Activated CD4-positive, alpha-beta memory T cell treated with anti-CD3 and anti-CD28 coated beads, Interleukin-2, amount 10 ng/mL, durations not matched to agents 7 days and 5 days (primary cell): ENCODE measurements at regions not wholly inside any gene's neighbourhood (a gene's known extent, or its start where the extent isn't known, plus 50 kb on each side); places are given as distances from the start of the nearest gene placed in this dataset.

ENCODE experiments used
- CTCF ChIA-PET: fragments of 350-600 bp; sonication (Branson Sonifier 250); formaldehyde crosslinking; loops from one replicate; lab custom pipeline; 2021; ENCODE audit warnings: antibody characterized with exemption, inconsistent platforms; lab: Charles Lee
- POLR2A ChIA-PET: fragments of 350-600 bp; sonication (Branson Sonifier 250); formaldehyde crosslinking; loops from one replicate; lab custom pipeline; 2021; ENCODE audit warnings: antibody characterized with exemption; lab: Charles Lee
- DNase-seq: peaks from one replicate; pipeline ENCODE4 v3.0.0-alpha.2; 2020
- H3K27ac Mint-ChIP-seq: one replicate; pipeline ENCODE4 v1.8.0; 2021; ENCODE audit warnings: mild to moderate bottlenecking, mixed read lengths
- H3K27me3 Mint-ChIP-seq: one replicate; pipeline ENCODE4 v1.8.0; 2021; ENCODE audit warnings: mixed read lengths
- H3K36me3 Mint-ChIP-seq: one replicate; pipeline ENCODE4 v1.8.0; 2021; ENCODE audit warnings: low read depth, mixed read lengths
- H3K4me1 Mint-ChIP-seq: one replicate; pipeline ENCODE4 v1.8.0; 2021; ENCODE audit warnings: mixed read lengths
- H3K4me3 Mint-ChIP-seq: one replicate; pipeline ENCODE4 v1.8.0; 2021; ENCODE audit warnings: mild to moderate bottlenecking, mixed read lengths
- H3K9me3 Mint-ChIP-seq: one replicate; pipeline ENCODE4 v1.8.0; 2021; ENCODE audit warnings: mixed read lengths

DNA sequence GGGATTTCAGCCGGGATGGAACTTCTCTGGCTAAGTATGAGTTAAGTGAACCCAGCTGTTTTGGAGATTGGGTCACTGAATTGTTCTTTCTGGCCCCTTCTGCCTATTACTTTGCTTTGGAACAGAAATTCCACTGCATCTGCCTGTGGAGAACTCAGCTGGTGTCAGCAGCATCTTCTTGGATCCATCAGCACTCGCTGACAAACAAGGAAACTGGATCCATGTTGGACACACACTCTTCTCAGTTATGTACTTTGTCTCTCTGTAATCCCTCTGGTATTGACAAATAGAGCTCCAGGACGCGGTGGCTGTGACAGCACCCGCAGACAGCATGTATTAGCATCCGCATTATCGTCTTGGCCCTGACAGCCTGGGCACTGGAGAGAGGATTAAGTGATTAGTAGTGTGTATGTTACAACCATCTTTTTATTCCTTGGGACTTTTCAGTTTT lies 73.0 kb upstream of the BMPER start:
- no peaks in the 10 kb centered on the region for H3K4me1 Mint-ChIP-seq
- ChIA-PET POLR2A (no interaction called here), CTCF (no interaction called here)
- H3K36me3 Mint-ChIP-seq, result no peaks in the 10 kb centered on the region
- H3K27me3 Mint-ChIP-seq, result no peaks in the 10 kb centered on the region
- H3K9me3 Mint-ChIP-seq, result peaks cover 2% of the 10 kb centered on the region
- H3K27ac Mint-ChIP-seq, result no peak overlapping the region
- H3K4me3 Mint-ChIP-seq, result no peak overlapping the region
- DNase-seq, result no peak

GRCh38 chr7:33836797-33837355 lies 68.5 kb upstream of the BMPER start:
- Mint-ChIP-seq H3K4me1 (no peaks in the 10 kb centered on the region), H3K36me3 (no peaks in the 10 kb centered on the region), H3K27ac (no peak overlapping the region), H3K9me3 (peaks cover 7% of the 10 kb centered on the region), H3K27me3 (no peaks in the 10 kb centered on the region), H3K4me3 (no peak overlapping the region)
- no peak for DNase-seq
- CTCF ChIA-PET, result no interaction called here
- POLR2A ChIA-PET, result no interaction called here

- POLR2A ChIA-PET, result no interaction called here
- no peaks in the 10 kb centered on the region for H3K27me3 Mint-ChIP-seq
- H3K4me3 Mint-ChIP-seq, result no peak overlapping the region
- no peak for DNase-seq
- CTCF ChIA-PET, result no interaction called here
- H3K9me3 Mint-ChIP-seq, result peaks cover 7% of the 10 kb centered on the region
- H3K27ac Mint-ChIP-seq, result no peak overlapping the region
- no peaks in the 10 kb centered on the region for H3K36me3 Mint-ChIP-seq
- no peaks in the 10 kb centered on the region for H3K4me1 Mint-ChIP-seq
Observed at GRCh38 chr7:33837356-33837851, 67.9 kb upstream of the BMPER start.

DNA sequence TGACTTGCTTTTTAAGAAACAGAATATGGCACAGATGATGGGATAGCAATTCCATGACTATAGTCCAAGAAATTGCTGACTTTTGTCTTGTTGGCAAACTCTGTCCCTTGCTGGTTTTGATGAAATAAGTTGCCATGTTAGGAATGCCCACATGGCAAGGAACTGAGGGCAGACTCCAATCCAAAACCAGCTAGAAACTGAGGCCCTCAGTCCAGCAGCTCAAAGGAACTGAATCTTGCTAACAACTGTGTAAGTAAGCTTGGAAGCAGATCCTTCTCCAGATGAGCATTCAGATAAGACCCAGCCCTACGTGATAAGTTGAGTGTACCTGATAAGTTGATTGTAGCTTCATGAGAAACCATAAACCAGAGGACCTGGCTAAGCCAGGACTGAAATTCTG lies 64.3 kb upstream of the BMPER start:
- CTCF ChIA-PET, result no interaction called here
- POLR2A ChIA-PET, result no interaction called here
- H3K27me3 Mint-ChIP-seq, result no peaks in the 10 kb centered on the region
- no peak overlapping the region for H3K27ac Mint-ChIP-seq
- H3K36me3 Mint-ChIP-seq, result no peaks in the 10 kb centered on the region
- DNase-seq, result no peak
- peaks cover 9% of the 10 kb centered on the region for H3K9me3 Mint-ChIP-seq
- no peak overlapping the region for H3K4me3 Mint-ChIP-seq
- H3K4me1 Mint-ChIP-seq, result no peaks in the 10 kb centered on the region

GRCh38 chr7:33841705-33842129 lies 63.6 kb upstream of the BMPER start:
- H3K4me3 Mint-ChIP-seq, result no peak overlapping the region
- no peaks in the 10 kb centered on the region for H3K36me3 Mint-ChIP-seq
- CTCF ChIA-PET, result no interaction called here
- peaks cover 8% of the 10 kb centered on the region for H3K9me3 Mint-ChIP-seq
- POLR2A ChIA-PET, result no interaction called here
- no peaks in the 10 kb centered on the region for H3K27me3 Mint-ChIP-seq
- no peak overlapping the region for H3K27ac Mint-ChIP-seq
- no peak for DNase-seq
- H3K4me1 Mint-ChIP-seq, result no peaks in the 10 kb centered on the region

DNA sequence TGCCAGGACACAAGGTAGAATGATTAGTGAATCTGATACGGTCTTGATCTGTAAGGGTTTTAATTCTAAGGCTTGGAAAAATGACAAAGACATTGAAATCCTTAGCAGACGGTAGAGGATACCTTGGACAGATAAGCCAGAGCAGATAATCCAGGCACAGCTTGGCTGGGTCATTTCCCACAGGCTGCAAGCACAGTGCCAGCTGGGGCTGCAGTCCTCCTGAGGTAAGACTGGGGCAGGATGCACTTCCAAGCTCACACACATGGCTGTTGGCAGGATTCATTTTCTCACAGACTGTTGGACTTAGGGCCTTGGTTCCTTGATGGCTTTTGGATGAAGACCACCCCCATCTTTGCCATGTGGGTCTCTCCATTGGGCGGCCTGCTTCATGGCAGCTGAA lies 63.2 kb upstream of the BMPER start:
- Mint-ChIP-seq H3K9me3 (peaks cover 8% of the 10 kb centered on the region), H3K36me3 (no peaks in the 10 kb centered on the region), H3K27ac (no peak overlapping the region), H3K4me1 (no peaks in the 10 kb centered on the region), H3K27me3 (no peaks in the 10 kb centered on the region), H3K4me3 (no peak overlapping the region)
- POLR2A ChIA-PET, result no interaction called here
- DNase-seq, result no peak
- CTCF ChIA-PET, result no interaction called here

- DNase-seq, result no peak
- no peaks in the 10 kb centered on the region for H3K4me1 Mint-ChIP-seq
- H3K9me3 Mint-ChIP-seq, result peaks cover 2% of the 10 kb centered on the region
- no peak overlapping the region for H3K4me3 Mint-ChIP-seq
- H3K27ac Mint-ChIP-seq, result no peak overlapping the region
- H3K27me3 Mint-ChIP-seq, result no peaks in the 10 kb centered on the region
- ChIA-PET POLR2A (no interaction called here), CTCF (no interaction called here)
- H3K36me3 Mint-ChIP-seq, result no peaks in the 10 kb centered on the region
Observed at GRCh38 chr7:33845991-33846509, 59.3 kb upstream of the BMPER start.

GRCh38 chr7:33849004-33849403 lies 56.3 kb upstream of the BMPER start:
- Mint-ChIP-seq H3K9me3 (peaks cover 2% of the 10 kb centered on the region), H3K27ac (no peak overlapping the region)
- POLR2A ChIA-PET, result no interaction called here

GRCh38 chr7:33849971-33850559 lies 55.3 kb upstream of the BMPER start:
- Mint-ChIP-seq H3K9me3 (peaks cover under 1% of the 10 kb centered on the region), H3K27ac (no peak overlapping the region), H3K4me3 (no peak overlapping the region), H3K4me1 (no peaks in the 10 kb centered on the region), H3K36me3 (no peaks in the 10 kb centered on the region), H3K27me3 (no peaks in the 10 kb centered on the region)
- ChIA-PET CTCF (no interaction called here), POLR2A (no interaction called here)
- no peak for DNase-seq

More at GRCh38 chr7:33849004-33849403, 56.3 kb upstream of the BMPER start:
- no peaks in the 10 kb centered on the region for H3K27me3 Mint-ChIP-seq
- no peaks in the 10 kb centered on the region for H3K36me3 Mint-ChIP-seq
- H3K4me3 Mint-ChIP-seq, result no peak overlapping the region
- CTCF ChIA-PET, result no interaction called here
- no peaks in the 10 kb centered on the region for H3K4me1 Mint-ChIP-seq
- DNase-seq, result no peak

- Mint-ChIP-seq H3K9me3 (no peaks in the 10 kb centered on the region), H3K27me3 (no peaks in the 10 kb centered on the region), H3K4me3 (no peak overlapping the region), H3K4me1 (no peaks in the 10 kb centered on the region), H3K36me3 (no peaks in the 10 kb centered on the region), H3K27ac (no peak overlapping the region)
- DNase-seq, result no peak
- POLR2A ChIA-PET, result no interaction called here
- CTCF ChIA-PET, result no interaction called here
Observed at GRCh38 chr7:33850768-33851167, 54.6 kb upstream of the BMPER start.

- Mint-ChIP-seq H3K4me3 (no peak overlapping the region), H3K4me1 (no peaks in the 10 kb centered on the region), H3K36me3 (no peaks in the 10 kb centered on the region), H3K9me3 (no peaks in the 10 kb centered on the region), H3K27me3 (no peaks in the 10 kb centered on the region), H3K27ac (no peak overlapping the region)
- DNase-seq, result no peak
- CTCF ChIA-PET, result no interaction called here
- POLR2A ChIA-PET, result no interaction called here
Observed at GRCh38 chr7:33852838-33853237, 52.5 kb upstream of the BMPER start.

DNA sequence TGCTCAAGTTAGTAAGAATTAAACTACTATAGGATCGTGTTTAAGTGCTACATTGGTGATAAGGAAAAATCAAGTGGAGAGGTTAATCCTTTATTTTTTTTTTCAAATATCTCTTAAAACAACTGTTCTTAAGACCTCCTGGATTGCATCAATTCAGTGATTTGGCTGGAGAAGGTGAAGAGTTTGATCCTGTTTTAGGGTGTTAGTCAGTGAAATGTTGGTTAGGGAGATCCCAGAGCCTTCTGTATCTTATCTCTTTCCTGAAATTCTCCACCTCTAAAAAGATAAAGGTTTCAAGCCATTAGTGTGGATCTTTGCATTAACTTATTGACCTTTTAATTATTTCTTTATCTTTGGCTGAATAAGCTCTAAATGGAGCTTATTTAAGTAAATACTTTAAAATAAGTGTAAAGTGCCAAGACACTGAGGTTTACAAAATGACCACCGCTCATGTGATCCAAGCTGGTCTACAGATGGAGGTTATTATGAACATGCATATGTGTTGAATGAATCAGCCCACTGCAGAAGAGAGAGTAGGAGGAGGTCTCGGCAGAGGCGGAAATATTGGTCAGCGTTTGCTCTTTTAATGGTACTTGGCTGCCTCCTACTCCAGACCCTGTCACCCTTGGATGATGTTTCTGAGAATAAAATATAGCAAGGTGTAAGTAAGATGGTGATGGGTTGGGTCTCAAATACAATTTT lies 51.8 kb upstream of the BMPER start:
- no peak for DNase-seq
- H3K36me3 Mint-ChIP-seq, result no peaks in the 10 kb centered on the region
- no peaks in the 10 kb centered on the region for H3K4me1 Mint-ChIP-seq
- H3K27me3 Mint-ChIP-seq, result no peaks in the 10 kb centered on the region
- no peaks in the 10 kb centered on the region for H3K9me3 Mint-ChIP-seq
- no peak overlapping the region for H3K27ac Mint-ChIP-seq
- H3K4me3 Mint-ChIP-seq, result no peak overlapping the region
- ChIA-PET CTCF (no interaction called here), POLR2A (no interaction called here)

DNA sequence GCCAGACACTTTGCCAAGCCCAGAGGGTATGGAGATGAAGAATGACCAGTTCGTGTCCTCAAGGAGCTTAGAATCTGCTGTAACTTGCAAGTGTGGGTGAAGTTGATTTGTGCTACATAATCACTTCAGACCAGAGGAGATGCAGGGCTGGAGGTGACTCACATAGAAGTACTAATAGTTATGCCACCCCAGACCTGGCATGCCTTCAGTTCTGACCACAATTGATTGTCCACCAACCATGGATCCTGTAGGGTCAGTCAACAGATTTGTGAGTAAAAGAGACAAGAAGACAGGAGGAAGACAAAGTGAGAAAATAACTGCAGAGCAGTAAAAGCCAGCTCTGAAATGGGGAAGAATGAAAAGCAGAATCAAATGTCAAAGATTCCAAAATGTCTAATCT lies 51.2 kb upstream of the BMPER start:
- Mint-ChIP-seq H3K4me1 (no peaks in the 10 kb centered on the region), H3K9me3 (no peaks in the 10 kb centered on the region), H3K27me3 (no peaks in the 10 kb centered on the region), H3K36me3 (no peaks in the 10 kb centered on the region), H3K27ac (no peak overlapping the region), H3K4me3 (no peak overlapping the region)
- ChIA-PET POLR2A (no interaction called here), CTCF (no interaction called here)
- no peak for DNase-seq
